Lower leg skin (tissue), 4 donors: ENCODE measurements at regions not wholly inside any gene's neighbourhood (a gene's known extent, or its start where the extent isn't known, plus 50 kb on each side); places are given as distances from the start of the nearest gene placed in this dataset.

Experiments used
- DNase-seq, 2 donors: peaks; one replicate each; pipeline ENCODE4 v3.0.0-alpha.2; 2019; ENCODE audit warnings: low spot score in 2 of 2
- H3K4me3 ChIP-seq: fragments of 200-600 bp; sonication (generic); 2 replicates; pipeline ENCODE4 v1.5.1; 2017; ENCODE audit warnings: mild to moderate bottlenecking, low read depth; ENCODE audit not compliant: poor library complexity, severe bottlenecking
- POLR2A ChIP-seq, 2 donors: fragments of 450-650 bp; IDR thresholded peaks; one replicate each; pipeline ENCODE4 v1.6.1; 2016 to 2017; ENCODE audit warnings: antibody characterized with exemption in 2 of 2, mild to moderate bottlenecking in 1 of 2, moderate library complexity in 1 of 2
- WGBS, 2 donors: methylation state at CpG; one replicate each; pipeline ENCODE4 v1.1.5; 2018; 5-methylcytosine and 5-hydroxymethylcytosine counted together
- intact Hi-C: fragments of 100-400 bp; cut with DNase I; formaldehyde crosslinking; loops from one replicate; pipeline ENCODE4 v1.15.0; 2023; ENCODE audit warnings: low total_unique reads
- TF ChIP-seq, protein P1 (sequence below), 3 donors: fragments of 450-650 bp; IDR thresholded peaks; one replicate each; pipeline ENCODE4 v1.5.1; 2016; ENCODE audit warnings: antibody characterized with exemption in 3 of 3, mild to moderate bottlenecking in 3 of 3, moderate library complexity in 2 of 3

DNA sequence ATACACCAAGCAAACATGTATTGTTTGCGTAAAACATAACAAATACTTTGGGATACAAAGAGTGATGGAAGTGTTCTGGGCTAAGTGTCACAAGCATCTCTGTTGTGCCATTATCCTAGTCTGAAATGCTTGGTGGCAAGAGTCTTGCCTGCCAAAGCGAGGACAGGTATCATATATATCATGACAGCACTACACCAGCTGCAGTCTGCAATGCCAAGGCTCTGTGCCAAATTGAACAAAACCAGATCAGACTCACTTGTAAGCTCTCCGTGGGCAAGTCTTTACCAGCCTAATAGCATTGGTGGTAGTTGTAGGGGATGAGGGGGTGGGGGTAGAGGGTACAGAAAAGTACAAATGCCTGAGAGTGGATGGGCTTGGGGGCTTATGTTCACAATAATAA is 119.2 kb downstream of the RWDD3 start:
- intact Hi-C loops: no loop called here
- WGBS, 2 donors: 24 to 37% methylated on average over 3 of the region's 3 CpGs
- TF ChIP-seq, protein P1, sequence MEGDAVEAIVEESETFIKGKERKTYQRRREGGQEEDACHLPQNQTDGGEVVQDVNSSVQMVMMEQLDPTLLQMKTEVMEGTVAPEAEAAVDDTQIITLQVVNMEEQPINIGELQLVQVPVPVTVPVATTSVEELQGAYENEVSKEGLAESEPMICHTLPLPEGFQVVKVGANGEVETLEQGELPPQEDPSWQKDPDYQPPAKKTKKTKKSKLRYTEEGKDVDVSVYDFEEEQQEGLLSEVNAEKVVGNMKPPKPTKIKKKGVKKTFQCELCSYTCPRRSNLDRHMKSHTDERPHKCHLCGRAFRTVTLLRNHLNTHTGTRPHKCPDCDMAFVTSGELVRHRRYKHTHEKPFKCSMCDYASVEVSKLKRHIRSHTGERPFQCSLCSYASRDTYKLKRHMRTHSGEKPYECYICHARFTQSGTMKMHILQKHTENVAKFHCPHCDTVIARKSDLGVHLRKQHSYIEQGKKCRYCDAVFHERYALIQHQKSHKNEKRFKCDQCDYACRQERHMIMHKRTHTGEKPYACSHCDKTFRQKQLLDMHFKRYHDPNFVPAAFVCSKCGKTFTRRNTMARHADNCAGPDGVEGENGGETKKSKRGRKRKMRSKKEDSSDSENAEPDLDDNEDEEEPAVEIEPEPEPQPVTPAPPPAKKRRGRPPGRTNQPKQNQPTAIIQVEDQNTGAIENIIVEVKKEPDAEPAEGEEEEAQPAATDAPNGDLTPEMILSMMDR (IDR thresholded peaks at IDR 0.05): no peak
- no peak for TF ChIP-seq POLR2A (IDR thresholded peaks at IDR 0.05)
- H3K4me3 ChIP-seq: no peak overlapping the region
- DNase-seq: no peak

DNA sequence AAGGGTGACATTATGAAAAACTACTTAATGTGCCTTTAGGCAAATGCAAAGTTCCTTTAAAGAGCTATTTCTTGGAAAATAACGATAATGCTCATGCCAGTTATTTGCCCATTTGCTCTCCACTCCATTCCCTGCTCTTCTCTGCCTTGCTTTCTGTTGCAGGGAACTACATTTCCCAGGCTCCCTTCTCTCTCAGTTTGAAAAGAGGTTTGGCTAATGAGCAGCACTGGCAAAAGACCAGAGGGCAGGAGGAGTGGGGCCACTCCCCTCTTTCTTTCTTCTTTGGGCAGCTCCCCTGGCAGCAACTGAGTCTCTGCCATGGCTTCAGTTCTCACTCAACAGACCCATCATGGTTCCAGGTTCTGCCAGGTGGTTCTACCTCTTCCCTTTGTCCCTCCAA is 130.5 kb downstream of the RWDD3 start:
- no peak for DNase-seq
- H3K4me3 ChIP-seq: no peak overlapping the region
- TF ChIP-seq, protein P1 (IDR thresholded peaks at IDR 0.05): no peak
- TF ChIP-seq POLR2A (IDR thresholded peaks at IDR 0.05): no peak
- 65 to 87% methylated on average over 1 of the region's 1 CpG for WGBS, 2 donors
- intact Hi-C loops: no loop called here

DNA sequence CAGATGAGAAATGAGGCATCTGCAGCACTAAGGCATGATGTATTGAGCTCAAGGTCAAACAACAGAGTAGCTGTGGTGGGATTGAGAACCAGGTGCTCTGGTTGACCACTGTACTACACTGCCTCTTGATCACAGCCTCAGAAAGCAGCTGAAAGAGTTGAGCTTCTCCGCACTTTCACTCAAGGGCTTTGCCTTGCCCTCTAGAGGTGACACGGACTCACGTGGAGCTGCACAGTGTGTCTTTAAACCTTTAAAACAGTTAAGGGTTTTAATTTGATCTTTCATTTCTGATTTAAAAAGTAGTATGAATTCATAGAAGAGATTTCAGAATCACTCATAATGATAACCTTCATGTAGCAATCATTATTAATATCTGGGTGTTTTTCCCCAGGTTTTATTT is 132.5 kb downstream of the RWDD3 start:
- no peak for DNase-seq
- intact Hi-C loops: no loop called here
- H3K4me3 ChIP-seq: no peak overlapping the region
- WGBS, 2 donors: 84 to 88% methylated on average over 3 of the region's 3 CpGs
- no peak for TF ChIP-seq POLR2A (IDR thresholded peaks at IDR 0.05)

DNA sequence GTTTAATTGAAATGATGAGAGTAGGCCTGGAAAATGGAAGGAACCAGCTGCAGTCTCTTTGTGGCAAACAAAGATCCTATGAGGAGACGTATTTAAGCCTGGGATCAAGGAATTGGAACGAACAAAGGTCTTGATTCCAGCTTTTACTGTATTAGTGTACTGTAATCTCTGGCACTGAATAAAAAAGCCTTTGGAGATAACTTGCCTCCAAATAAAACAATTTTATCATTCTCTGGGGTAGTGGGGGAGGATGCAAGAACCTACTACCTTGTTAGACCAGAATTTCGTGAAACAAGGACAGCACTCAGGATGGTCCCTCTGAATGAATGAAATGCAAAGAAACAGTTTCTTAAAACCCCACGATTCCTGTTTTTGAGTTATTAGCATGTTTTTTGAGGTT is 134.2 kb downstream of the RWDD3 start:
- 79 to 83% methylated on average over 4 of the region's 4 CpGs for WGBS, 2 donors
- no peak for DNase-seq

DNA sequence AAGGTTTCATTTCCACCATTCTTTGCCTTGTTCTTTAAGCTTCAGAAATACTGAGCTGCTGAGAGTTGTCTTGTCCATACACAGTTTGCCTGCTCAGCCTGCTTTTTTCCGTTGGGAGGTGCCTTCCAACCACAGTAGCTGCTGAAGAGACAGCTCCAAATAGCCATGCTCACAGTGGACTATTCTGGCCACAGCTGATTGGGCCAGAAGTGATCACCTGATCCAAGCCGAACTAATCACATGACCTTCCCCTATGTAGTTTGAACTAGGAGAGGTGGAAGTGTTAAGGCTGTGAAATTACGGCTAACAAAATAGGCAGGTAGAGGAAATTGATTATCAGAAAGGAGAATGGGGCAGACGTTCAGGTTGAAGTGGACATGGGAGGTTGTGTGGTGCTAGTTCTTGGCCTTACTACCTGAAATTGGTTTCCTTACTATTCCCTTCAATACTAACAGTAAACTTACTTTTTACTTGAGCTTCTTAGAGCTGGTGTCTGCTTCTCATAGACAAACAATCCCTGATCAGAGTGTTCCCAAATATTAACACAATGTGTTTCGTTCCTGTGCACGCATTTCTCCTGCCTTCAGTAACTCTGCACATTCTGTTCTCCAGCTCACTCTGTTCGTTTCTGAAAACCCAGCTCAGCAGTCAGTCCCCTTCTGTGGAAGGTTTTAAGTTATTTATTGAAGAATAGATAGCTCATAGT is 136.1 kb downstream of the RWDD3 start:
- no peak for DNase-seq
- 70 to 76% methylated on average over 7 of the region's 7 CpGs for WGBS, 2 donors
- TF ChIP-seq POLR2A (IDR thresholded peaks at IDR 0.05): no peak
- TF ChIP-seq, protein P1 (IDR thresholded peaks at IDR 0.05): no peak
- no peak overlapping the region for H3K4me3 ChIP-seq
- intact Hi-C loops: no loop called here

More for the DNA sequence above, 134.2 kb downstream of the RWDD3 start:
- intact Hi-C loops: no loop called here
- no peak for TF ChIP-seq POLR2A (IDR thresholded peaks at IDR 0.05)
- TF ChIP-seq, protein P1 (IDR thresholded peaks at IDR 0.05): no peak
- no peak overlapping the region for H3K4me3 ChIP-seq

DNA sequence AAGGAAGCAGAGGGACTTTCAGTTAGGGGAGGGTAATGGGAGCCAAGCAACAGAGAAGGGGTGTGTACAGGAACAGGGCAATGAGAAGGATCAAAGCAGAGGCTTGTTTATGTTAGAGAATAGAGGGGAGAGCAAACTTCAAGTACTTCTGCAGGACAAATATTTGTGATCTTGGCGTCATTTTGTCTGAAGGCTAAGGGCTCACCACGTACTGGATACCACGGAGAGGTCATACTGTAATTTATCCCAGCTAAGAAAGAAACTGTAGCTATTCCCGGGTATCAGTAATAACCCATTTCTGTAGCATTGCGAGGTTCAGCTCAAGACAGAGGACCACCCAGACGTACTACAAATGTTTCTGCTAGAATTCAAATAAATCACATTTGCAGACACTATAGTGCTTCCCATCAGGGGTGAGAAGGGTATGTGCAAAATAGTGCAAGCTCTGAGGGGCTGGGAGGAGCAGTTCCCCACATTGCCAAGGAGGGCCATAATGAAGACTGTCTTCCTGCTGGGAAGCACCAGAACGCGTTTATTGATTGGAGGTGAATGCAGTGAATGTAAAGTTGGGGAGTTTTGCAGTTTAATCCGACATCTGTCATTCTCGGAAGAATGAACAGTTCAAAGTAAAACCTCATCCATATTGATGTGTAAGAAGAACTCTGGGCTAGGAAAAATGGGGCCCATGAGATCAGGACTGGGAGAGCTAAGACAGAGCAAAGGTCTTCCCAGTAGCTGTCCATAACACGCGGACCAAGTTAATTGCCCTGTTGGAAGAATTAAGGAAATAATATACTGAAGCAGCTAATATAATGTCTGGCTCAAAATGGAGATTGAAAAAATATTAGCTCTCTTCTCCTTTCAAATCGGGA is 136.9 kb downstream of the RWDD3 start:
- intact Hi-C loops: no loop called here

More for the DNA sequence above, 136.9 kb downstream of the RWDD3 start:
- TF ChIP-seq, protein P1 (IDR thresholded peaks at IDR 0.05): no peak
- no peak for TF ChIP-seq POLR2A (IDR thresholded peaks at IDR 0.05)
- no peak overlapping the region for H3K4me3 ChIP-seq
- WGBS, 2 donors: 65 to 73% methylated on average over 13 of the region's 13 CpGs
- no peak for DNase-seq
